ENCODE measurements at regions not wholly inside any gene's neighbourhood (a gene's known extent, or its start where the extent isn't known, plus 50 kb on each side); places are given as distances from the start of the nearest gene placed in this dataset.
"Not testable (repeated sequence)": the region's sequence is repeated elsewhere in the genome, so short reads cannot be mapped to it uniquely, and the experiment has no call there.

GRCh38 chr16:61091300-61091699 is 944.9 kb downstream of the CDH8 start:
- H3K9me3 ChIP-seq (ENCODE audit: control insufficient read depth in 3 of 3, low read length in 3 of 3); H3K27me3 ChIP-seq (ENCODE audit: control insufficient read depth in 3 of 3, insufficient read depth in 3 of 3, low read length in 3 of 3); H3K4me1 ChIP-seq (ENCODE audit: control insufficient read depth in 3 of 3, insufficient read depth in 3 of 3, low read length in 3 of 3); H3K27ac ChIP-seq (ENCODE audit: low read depth, low read length); H3K4me3 ChIP-seq (ENCODE audit: low read length in 3 of 3); H3K9ac ChIP-seq (ENCODE audit: low read depth in 1 of 3, low read length in 3 of 3); H3K36me3 ChIP-seq (ENCODE audit: control insufficient read depth in 3 of 3, insufficient read depth in 3 of 3, low read length in 3 of 3): not testable (repeated sequence)

GRCh38 chr16:61083711-61084110 is 952.5 kb downstream of the CDH8 start:
- Histone ChIP-seq H3K27ac (ENCODE audit: low read depth, low read length) (no peak overlapping the region), H3K36me3 (ENCODE audit: control insufficient read depth in 3 of 3, insufficient read depth in 3 of 3, low read length in 3 of 3) (no peaks in the 10 kb centered on the region), H3K9ac (ENCODE audit: low read depth in 1 of 3, low read length in 3 of 3) (no peak overlapping the region), H3K4me1 (ENCODE audit: control insufficient read depth in 3 of 3, insufficient read depth in 3 of 3, low read length in 3 of 3) (no peaks in the 10 kb centered on the region), H3K27me3 (ENCODE audit: control insufficient read depth in 3 of 3, insufficient read depth in 3 of 3, low read length in 3 of 3) (no peaks in the 10 kb centered on the region), H3K4me3 (ENCODE audit: low read length in 3 of 3) (no peak overlapping the region), H3K9me3 (ENCODE audit: control insufficient read depth in 3 of 3, low read length in 3 of 3) (no peaks in the 10 kb centered on the region)

- Histone ChIP-seq H3K4me3 (ENCODE audit: low read length in 3 of 3) (no peak overlapping the region), H3K27ac (ENCODE audit: low read depth, low read length) (no peak overlapping the region), H3K9ac (ENCODE audit: low read depth in 1 of 3, low read length in 3 of 3) (no peak overlapping the region), H3K27me3 (ENCODE audit: control insufficient read depth in 3 of 3, insufficient read depth in 3 of 3, low read length in 3 of 3) (no peaks in the 10 kb centered on the region), H3K36me3 (ENCODE audit: control insufficient read depth in 3 of 3, insufficient read depth in 3 of 3, low read length in 3 of 3) (no peaks in the 10 kb centered on the region), H3K4me1 (ENCODE audit: control insufficient read depth in 3 of 3, insufficient read depth in 3 of 3, low read length in 3 of 3) (no peaks in the 10 kb centered on the region), H3K9me3 (ENCODE audit: control insufficient read depth in 3 of 3, low read length in 3 of 3) (peaks cover 0 to 2% (median 0%) of the 10 kb centered on the region in 3 donors)
Observed at GRCh38 chr16:61074324-61074723, 961.9 kb downstream of the CDH8 start.

- Histone ChIP-seq H3K27ac (ENCODE audit: low read depth, low read length) (no peak overlapping the region), H3K36me3 (ENCODE audit: control insufficient read depth in 3 of 3, insufficient read depth in 3 of 3, low read length in 3 of 3) (no peaks in the 10 kb centered on the region), H3K9ac (ENCODE audit: low read depth in 1 of 3, low read length in 3 of 3) (no peak overlapping the region), H3K4me1 (ENCODE audit: control insufficient read depth in 3 of 3, insufficient read depth in 3 of 3, low read length in 3 of 3) (no peaks in the 10 kb centered on the region), H3K9me3 (ENCODE audit: control insufficient read depth in 3 of 3, low read length in 3 of 3) (peaks cover 0 to 2% (median 0%) of the 10 kb centered on the region in 3 donors), H3K27me3 (ENCODE audit: control insufficient read depth in 3 of 3, insufficient read depth in 3 of 3, low read length in 3 of 3) (no peaks in the 10 kb centered on the region), H3K4me3 (ENCODE audit: low read length in 3 of 3) (no peak overlapping the region)
Observed at GRCh38 chr16:61057635-61058034, 978.6 kb downstream of the CDH8 start.

- Histone ChIP-seq H3K27ac (ENCODE audit: low read depth, low read length) (no peak overlapping the region), H3K9me3 (ENCODE audit: control insufficient read depth in 3 of 3, low read length in 3 of 3) (peaks cover 0 to 4% (median 0%) of the 10 kb centered on the region in 3 donors), H3K4me1 (ENCODE audit: control insufficient read depth in 3 of 3, insufficient read depth in 3 of 3, low read length in 3 of 3) (no peaks in the 10 kb centered on the region), H3K4me3 (ENCODE audit: low read length in 3 of 3) (no peak overlapping the region), H3K27me3 (ENCODE audit: control insufficient read depth in 3 of 3, insufficient read depth in 3 of 3, low read length in 3 of 3) (no peaks in the 10 kb centered on the region), H3K9ac (ENCODE audit: low read depth in 1 of 3, low read length in 3 of 3) (no peak overlapping the region), H3K36me3 (ENCODE audit: control insufficient read depth in 3 of 3, insufficient read depth in 3 of 3, low read length in 3 of 3) (no peaks in the 10 kb centered on the region)
Observed at GRCh38 chr16:61050547-61050946, 985.7 kb downstream of the CDH8 start.

- Histone ChIP-seq H3K4me1 (ENCODE audit: control insufficient read depth in 3 of 3, insufficient read depth in 3 of 3, low read length in 3 of 3) (no peaks in the 10 kb centered on the region), H3K27ac (ENCODE audit: low read depth, low read length) (no peak overlapping the region), H3K36me3 (ENCODE audit: control insufficient read depth in 3 of 3, insufficient read depth in 3 of 3, low read length in 3 of 3) (no peaks in the 10 kb centered on the region), H3K9ac (ENCODE audit: low read depth in 1 of 3, low read length in 3 of 3) (no peak overlapping the region), H3K9me3 (ENCODE audit: control insufficient read depth in 3 of 3, low read length in 3 of 3) (peaks cover 0 to 4% (median 2%) of the 10 kb centered on the region in 3 donors), H3K27me3 (ENCODE audit: control insufficient read depth in 3 of 3, insufficient read depth in 3 of 3, low read length in 3 of 3) (no peaks in the 10 kb centered on the region), H3K4me3 (ENCODE audit: low read length in 3 of 3) (no peak overlapping the region)
Observed at GRCh38 chr16:61045931-61046330, 990.3 kb downstream of the CDH8 start.

- no peaks in the 10 kb centered on the region for H3K36me3 ChIP-seq (ENCODE audit: control insufficient read depth in 3 of 3, insufficient read depth in 3 of 3, low read length in 3 of 3)
- no peaks in the 10 kb centered on the region for H3K4me1 ChIP-seq (ENCODE audit: control insufficient read depth in 3 of 3, insufficient read depth in 3 of 3, low read length in 3 of 3)
- H3K27me3 ChIP-seq (ENCODE audit: control insufficient read depth in 3 of 3, insufficient read depth in 3 of 3, low read length in 3 of 3), result no peaks in the 10 kb centered on the region
- no peak overlapping the region for H3K9ac ChIP-seq (ENCODE audit: low read depth in 1 of 3, low read length in 3 of 3)
- peaks cover 0 to 4% (median 0%) of the 10 kb centered on the region in 3 donors for H3K9me3 ChIP-seq (ENCODE audit: control insufficient read depth in 3 of 3, low read length in 3 of 3)
- H3K4me3 ChIP-seq (ENCODE audit: low read length in 3 of 3), result no peak overlapping the region
- H3K27ac ChIP-seq (ENCODE audit: low read depth, low read length), result no peak overlapping the region
Observed at GRCh38 chr16:61042737-61043136, 993.5 kb downstream of the CDH8 start.

GRCh38 chr16:61030616-61031015 is 1005.6 kb downstream of the CDH8 start:
- Histone ChIP-seq H3K27me3 (ENCODE audit: control insufficient read depth in 3 of 3, insufficient read depth in 3 of 3, low read length in 3 of 3) (no peaks in the 10 kb centered on the region), H3K9me3 (ENCODE audit: control insufficient read depth in 3 of 3, low read length in 3 of 3) (no peaks in the 10 kb centered on the region), H3K4me1 (ENCODE audit: control insufficient read depth in 3 of 3, insufficient read depth in 3 of 3, low read length in 3 of 3) (no peaks in the 10 kb centered on the region), H3K9ac (ENCODE audit: low read depth in 1 of 3, low read length in 3 of 3) (no peak overlapping the region), H3K4me3 (ENCODE audit: low read length in 3 of 3) (no peak overlapping the region), H3K36me3 (ENCODE audit: control insufficient read depth in 3 of 3, insufficient read depth in 3 of 3, low read length in 3 of 3) (no peaks in the 10 kb centered on the region), H3K27ac (ENCODE audit: low read depth, low read length) (no peak overlapping the region)

GRCh38 chr16:61024180-61024900 is 1011.9 kb downstream of the CDH8 start:
- Histone ChIP-seq H3K27ac (ENCODE audit: low read depth, low read length) (no peak overlapping the region), H3K4me3 (ENCODE audit: low read length in 3 of 3) (no peak overlapping the region), H3K9ac (ENCODE audit: low read depth in 1 of 3, low read length in 3 of 3) (no peak overlapping the region), H3K9me3 (ENCODE audit: control insufficient read depth in 3 of 3, low read length in 3 of 3) (no peaks in the 10 kb centered on the region), H3K27me3 (ENCODE audit: control insufficient read depth in 3 of 3, insufficient read depth in 3 of 3, low read length in 3 of 3) (no peaks in the 10 kb centered on the region), H3K4me1 (ENCODE audit: control insufficient read depth in 3 of 3, insufficient read depth in 3 of 3, low read length in 3 of 3) (no peaks in the 10 kb centered on the region), H3K36me3 (ENCODE audit: control insufficient read depth in 3 of 3, insufficient read depth in 3 of 3, low read length in 3 of 3) (no peaks in the 10 kb centered on the region)

- Histone ChIP-seq H3K4me3 (ENCODE audit: low read length in 3 of 3) (no peak overlapping the region), H3K27ac (ENCODE audit: low read depth, low read length) (no peak overlapping the region), H3K36me3 (ENCODE audit: control insufficient read depth in 3 of 3, insufficient read depth in 3 of 3, low read length in 3 of 3) (no peaks in the 10 kb centered on the region), H3K27me3 (ENCODE audit: control insufficient read depth in 3 of 3, insufficient read depth in 3 of 3, low read length in 3 of 3) (no peaks in the 10 kb centered on the region), H3K9me3 (ENCODE audit: control insufficient read depth in 3 of 3, low read length in 3 of 3) (no peaks in the 10 kb centered on the region), H3K4me1 (ENCODE audit: control insufficient read depth in 3 of 3, insufficient read depth in 3 of 3, low read length in 3 of 3) (no peaks in the 10 kb centered on the region), H3K9ac (ENCODE audit: low read depth in 1 of 3, low read length in 3 of 3) (no peak overlapping the region)
Observed at GRCh38 chr16:61014869-61015268, 1021.4 kb downstream of the CDH8 start.
